Glutamatergic neuron (in vitro differentiated cells): ENCODE measurements at regions not wholly inside any gene's neighbourhood (a gene's known extent, or its start where the extent isn't known, plus 50 kb on each side); places are given as distances from the start of the nearest gene placed in this dataset.

Experiments used
- DNase-seq: peaks from one replicate; pipeline ENCODE4 v3.0.0; 2022
- H3K27ac Mint-ChIP-seq: one replicate; pipeline ENCODE4 v1.8.0; 2020; ENCODE audit warnings: mild to moderate bottlenecking, mixed read lengths, inconsistent platforms; ENCODE audit not compliant: unreplicated experiment
- H3K27me3 Mint-ChIP-seq: one replicate; pipeline ENCODE4 v1.8.0; 2020; ENCODE audit warnings: mild to moderate bottlenecking, moderate library complexity, mixed read lengths, inconsistent platforms; ENCODE audit not compliant: unreplicated experiment
- H3K36me3 Mint-ChIP-seq: one replicate; pipeline ENCODE4 v1.8.0; 2020; ENCODE audit warnings: mild to moderate bottlenecking, mixed read lengths, inconsistent platforms; ENCODE audit not compliant: unreplicated experiment
- H3K4me1 Mint-ChIP-seq: one replicate; pipeline ENCODE4 v1.8.0; 2020; ENCODE audit warnings: mild to moderate bottlenecking, low read depth, mixed read lengths, inconsistent platforms; ENCODE audit not compliant: unreplicated experiment
- H3K4me3 Mint-ChIP-seq: one replicate; pipeline ENCODE4 v1.8.0; 2020; ENCODE audit warnings: mild to moderate bottlenecking, mixed read lengths, inconsistent platforms; ENCODE audit not compliant: unreplicated experiment
- H3K9me3 Mint-ChIP-seq: one replicate; pipeline ENCODE4 v1.8.0; 2020; ENCODE audit warnings: mild to moderate bottlenecking, moderate library complexity, mixed read lengths, inconsistent platforms; ENCODE audit not compliant: unreplicated experiment
- CTCF ChIP-seq: fragments of 200-600 bp; sonication (generic); IDR thresholded peaks from one replicate; pipeline ENCODE4 v1.5.0; 2021; ENCODE audit not compliant: partially characterized antibody, unreplicated experiment

GRCh38 chr5:15440434-15440833, 59.5 kb upstream of the FBXL7 start:
- DNase-seq: no peak
- H3K27ac Mint-ChIP-seq: no peak overlapping the region
- TF ChIP-seq CTCF: no peak
- H3K4me1 Mint-ChIP-seq: peaks cover under 1% of the 10 kb centered on the region
- H3K4me3 Mint-ChIP-seq: no peak overlapping the region
- peaks cover 4% of the 10 kb centered on the region for H3K27me3 Mint-ChIP-seq
- H3K36me3 Mint-ChIP-seq: no peaks in the 10 kb centered on the region
- no peaks in the 10 kb centered on the region for H3K9me3 Mint-ChIP-seq

GRCh38 chr5:15439801-15440200, 60.2 kb upstream of the FBXL7 start:
- peaks cover 4% of the 10 kb centered on the region for H3K27me3 Mint-ChIP-seq
- TF ChIP-seq CTCF: no peak
- no peaks in the 10 kb centered on the region for H3K9me3 Mint-ChIP-seq
- DNase-seq: no peak
- H3K4me1 Mint-ChIP-seq: no peaks in the 10 kb centered on the region
- no peaks in the 10 kb centered on the region for H3K36me3 Mint-ChIP-seq
- no peak overlapping the region for H3K27ac Mint-ChIP-seq
- H3K4me3 Mint-ChIP-seq: no peak overlapping the region

- Mint-ChIP-seq H3K9me3 (no peaks in the 10 kb centered on the region), H3K4me3 (no peak overlapping the region), H3K4me1 (no peaks in the 10 kb centered on the region), H3K27me3 (peaks cover 2% of the 10 kb centered on the region), H3K36me3 (no peaks in the 10 kb centered on the region), H3K27ac (no peak overlapping the region)
- no peak for TF ChIP-seq CTCF
- no peak for DNase-seq
These were observed 66.3 kb upstream of the FBXL7 start for GRCh38 chr5:15433709-15434108.

- DNase-seq: no peak
- H3K4me3 Mint-ChIP-seq: no peak overlapping the region
- TF ChIP-seq CTCF: no peak
- H3K4me1 Mint-ChIP-seq: no peaks in the 10 kb centered on the region
- peaks cover 2% of the 10 kb centered on the region for H3K27me3 Mint-ChIP-seq
- H3K36me3 Mint-ChIP-seq: no peaks in the 10 kb centered on the region
- H3K27ac Mint-ChIP-seq: no peak overlapping the region
- no peaks in the 10 kb centered on the region for H3K9me3 Mint-ChIP-seq
These were observed 68.1 kb upstream of the FBXL7 start for GRCh38 chr5:15431923-15432322.

GRCh38 chr5:15425766-15426165, 74.2 kb upstream of the FBXL7 start:
- Mint-ChIP-seq H3K36me3 (no peaks in the 10 kb centered on the region), H3K4me1 (no peaks in the 10 kb centered on the region), H3K9me3 (no peaks in the 10 kb centered on the region), H3K4me3 (no peak overlapping the region), H3K27me3 (no peaks in the 10 kb centered on the region), H3K27ac (no peak overlapping the region)
- TF ChIP-seq CTCF: no peak
- no peak for DNase-seq
